ENCODE measurements at regions not wholly inside any gene's neighbourhood (a gene's known extent, or its start where the extent isn't known, plus 50 kb on each side); places are given as distances from the start of the nearest gene placed in this dataset.

DNA sequence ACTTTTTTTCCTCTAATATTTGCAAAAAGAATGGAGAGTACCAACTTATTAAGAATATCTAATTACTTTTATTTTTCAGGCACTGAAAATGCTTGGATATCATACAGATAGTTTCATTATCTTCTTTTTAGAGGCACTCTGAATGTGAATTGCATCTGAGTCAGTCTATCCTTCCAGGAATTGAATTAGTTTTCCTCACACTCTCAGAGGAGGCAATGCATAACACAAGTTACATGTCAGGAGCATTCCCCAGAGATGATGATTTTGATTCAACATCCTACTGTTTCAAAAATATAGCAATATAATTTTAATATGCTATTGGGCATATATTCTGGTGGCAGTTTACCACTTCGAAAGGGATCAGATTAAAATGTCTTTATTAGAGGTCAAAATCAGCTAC lies 1315.4 kb downstream of the PCDH9 start:
- no peak overlapping the region for H3K4me3 ChIP-seq (ENCODE audit: low read length)
- no peak for TF ChIP-seq CTCF (IDR thresholded peaks at IDR 0.05; ENCODE audit: insufficient read depth, low read depth, low read length, missing control alignments)
- peak; percentile 27 for DNase-seq (ENCODE audit: low read depth)

DNA sequence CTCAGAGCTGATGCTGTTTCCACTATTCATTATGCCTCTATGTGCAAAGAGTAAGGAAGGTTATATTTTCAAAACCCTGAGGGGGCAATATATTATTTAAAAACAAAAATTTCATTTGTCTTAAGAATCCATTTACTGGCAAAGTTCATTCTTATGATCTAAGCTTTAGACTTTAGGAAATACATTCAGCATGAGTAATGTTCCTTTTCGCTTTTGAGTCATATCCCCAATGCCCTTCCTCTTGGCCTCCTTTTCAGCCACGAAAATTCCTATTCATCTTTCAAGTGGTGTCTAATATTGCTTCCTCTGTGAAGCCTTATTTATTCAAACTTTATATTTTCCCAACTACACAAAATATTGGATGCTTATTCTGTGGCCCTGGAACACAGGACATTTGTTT lies 1317.0 kb downstream of the PCDH9 start:
- H3K4me3 ChIP-seq (ENCODE audit: low read length) = no peak overlapping the region
- DNase-seq (ENCODE audit: low read depth) = peak; percentile 76
- no peak for TF ChIP-seq CTCF (IDR thresholded peaks at IDR 0.05; ENCODE audit: insufficient read depth, low read depth, low read length, missing control alignments)

DNA sequence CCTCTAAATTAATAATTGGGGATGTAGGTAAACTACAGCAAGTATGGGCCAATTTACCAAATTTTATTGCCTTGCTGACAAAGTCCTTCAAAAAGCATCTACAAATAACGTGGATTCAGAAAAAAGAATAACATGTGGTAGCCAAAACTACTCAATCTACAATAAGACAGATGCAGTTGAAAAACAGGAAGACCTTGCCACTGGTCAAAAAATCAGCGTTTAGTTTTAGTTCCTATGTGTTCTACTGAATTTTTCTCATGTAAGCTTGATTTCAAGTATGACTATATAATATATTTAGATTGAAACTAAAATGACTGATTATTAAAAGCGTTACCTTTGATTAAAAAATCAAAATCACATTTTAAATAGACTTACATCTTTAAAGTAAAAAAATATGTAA lies 1317.6 kb downstream of the PCDH9 start:
- no peak for DNase-seq (ENCODE audit: low read depth)
- no peak overlapping the region for H3K4me3 ChIP-seq (ENCODE audit: low read length)
- no peak for TF ChIP-seq CTCF (IDR thresholded peaks at IDR 0.05; ENCODE audit: insufficient read depth, low read depth, low read length, missing control alignments)

DNA sequence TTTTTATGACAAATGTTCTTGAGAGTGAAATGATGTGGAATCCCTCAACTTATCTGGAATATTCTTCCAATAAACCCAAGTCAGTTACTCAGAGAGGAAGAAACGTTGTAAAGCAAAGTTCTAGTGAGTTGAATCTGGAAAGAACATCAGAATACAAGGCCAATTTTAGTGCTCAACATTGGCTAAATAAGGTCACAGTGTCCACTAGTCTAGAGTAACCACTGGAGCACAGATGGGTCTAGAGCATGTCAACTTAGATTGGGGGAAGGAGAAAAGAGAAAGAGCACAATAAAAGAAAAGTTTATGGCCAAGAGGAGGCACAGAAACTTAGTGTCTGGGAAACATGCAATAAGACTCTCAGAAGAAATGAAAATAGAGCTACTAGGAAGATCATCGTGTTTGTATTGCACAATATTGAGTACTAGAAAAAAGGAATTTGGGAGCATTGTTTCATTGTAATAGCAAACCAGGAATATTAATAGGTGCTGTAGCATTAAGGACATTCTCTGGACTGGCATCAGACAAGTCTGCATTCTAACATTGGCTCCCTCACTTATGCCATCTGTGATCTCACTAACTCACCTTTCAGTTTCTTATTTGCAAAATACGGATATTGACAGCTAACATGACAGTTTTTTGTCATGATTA lies 1318.5 kb downstream of the PCDH9 start:
- no peak overlapping the region for H3K4me3 ChIP-seq (ENCODE audit: low read length)
- TF ChIP-seq CTCF (IDR thresholded peaks at IDR 0.05; ENCODE audit: insufficient read depth, low read depth, low read length, missing control alignments) = no peak
- no peak for DNase-seq (ENCODE audit: low read depth)

DNA sequence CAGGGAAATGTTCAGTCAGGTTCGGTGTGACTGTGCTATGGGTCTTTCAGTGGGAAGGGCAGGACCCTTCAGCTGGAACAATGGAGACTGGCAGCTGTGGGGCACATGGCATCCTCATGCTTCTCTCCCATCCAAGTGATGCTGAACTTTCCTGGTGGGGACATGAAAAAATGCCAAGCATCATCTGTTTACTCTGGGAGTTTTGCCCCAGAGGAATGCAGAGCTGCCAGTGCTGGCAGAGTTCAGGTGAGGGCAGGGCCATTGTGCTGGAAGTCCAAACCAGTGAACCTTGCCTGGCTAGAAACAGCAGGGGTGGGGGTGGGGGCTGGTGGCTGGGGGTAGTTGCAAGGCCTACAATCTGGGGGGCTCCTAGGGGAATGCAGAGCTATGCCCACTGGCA lies 1320.6 kb downstream of the PCDH9 start:
- no peak overlapping the region for H3K4me3 ChIP-seq (ENCODE audit: low read length)
- no peak for DNase-seq (ENCODE audit: low read depth)
- TF ChIP-seq CTCF (IDR thresholded peaks at IDR 0.05; ENCODE audit: insufficient read depth, low read depth, low read length, missing control alignments) = no peak

DNA sequence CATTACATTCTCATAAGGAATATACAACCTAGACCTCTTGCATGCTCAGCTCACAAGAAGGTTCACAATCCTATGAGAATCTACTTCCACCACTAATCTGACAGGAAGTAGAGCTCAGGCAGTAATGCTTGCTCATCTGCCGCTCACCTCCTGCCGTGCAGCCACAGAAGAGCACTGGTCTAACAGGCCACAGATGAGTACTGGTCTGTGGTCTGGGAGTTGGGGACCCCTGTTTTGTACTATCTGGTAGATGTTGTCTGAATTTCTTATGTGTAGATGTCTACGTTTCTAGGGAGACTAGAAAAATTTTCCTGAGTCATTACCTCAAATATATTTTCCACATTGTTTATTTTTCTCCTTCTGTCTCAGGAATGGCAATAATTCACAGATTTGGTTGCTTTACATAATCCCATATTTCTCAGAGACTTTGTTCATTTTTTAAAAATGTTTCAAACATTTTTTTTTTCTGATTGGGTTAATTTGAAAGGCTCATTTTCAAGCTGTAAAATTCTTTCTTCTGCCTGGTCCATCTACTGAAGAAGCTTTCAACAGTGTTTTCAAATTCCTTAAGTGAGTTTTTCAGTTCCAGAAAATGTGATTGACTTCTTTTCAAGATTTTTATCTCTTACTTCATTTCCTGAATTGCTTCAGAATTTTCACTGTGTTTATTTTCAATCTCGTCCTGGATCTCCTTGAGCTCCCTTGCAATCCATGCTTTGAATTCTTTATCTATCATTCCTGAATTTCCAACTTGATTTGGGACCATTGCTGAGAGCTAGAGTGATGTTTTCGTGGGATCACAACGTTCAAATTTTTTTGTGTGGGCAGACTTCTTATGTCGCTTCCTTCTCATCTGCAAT lies 1322.2 kb downstream of the PCDH9 start:
- H3K4me3 ChIP-seq (ENCODE audit: low read length) = no peak overlapping the region
- no peak for TF ChIP-seq CTCF (IDR thresholded peaks at IDR 0.05; ENCODE audit: insufficient read depth, low read depth, low read length, missing control alignments)
- peak; percentile 29 for DNase-seq (ENCODE audit: low read depth)

All from epithelial cell of esophagus (primary cell).